GM23338 (cell line): ENCODE measurements at regions not wholly inside any gene's neighbourhood (a gene's known extent, or its start where the extent isn't known, plus 50 kb on each side); places are given as distances from the start of the nearest gene placed in this dataset.

Source experiments
- ATAC-seq: fragments of 200-7000 bp; cut with Tn5 transposase; 3 replicates; pipeline ENCODE4 v1.9.1; 2020
- DNase-seq: peaks from one replicate; pipeline ENCODE4 v3.0.0-alpha.2; 2015; ENCODE audit warnings: low spot score
- H2AFZ ChIP-seq: fragments of 200-600 bp; sonication (generic); 2 replicates; pipeline ENCODE4 v1.8.0; 2016; ENCODE audit warnings: antibody characterized with exemption, mild to moderate bottlenecking, moderate library complexity
- H3F3A ChIP-seq: fragments of 200-600 bp; sonication (generic); replicated peaks from 2 replicates; pipeline ENCODE4 v1.8.0; 2017; ENCODE audit warnings: antibody characterized with exemption, mixed run types, low read depth
- H3K27ac ChIP-seq: fragments of 200-600 bp; sonication (generic); 2 replicates; pipeline ENCODE4 v1.6.1; 2016; ENCODE audit warnings: low read depth
- H3K27me3 ChIP-seq: fragments of 200-600 bp; sonication (generic); 2 replicates; pipeline ENCODE4 v1.8.0; 2016; ENCODE audit warnings: mild to moderate bottlenecking, mixed run types, moderate library complexity; ENCODE audit not compliant: insufficient read depth
- H3K36me3 ChIP-seq: fragments of 200-600 bp; sonication (generic); 2 replicates; pipeline ENCODE4 v1.8.0; 2016; ENCODE audit warnings: mild to moderate bottlenecking; ENCODE audit not compliant: insufficient read depth
- H3K4me1 ChIP-seq: fragments of 200-600 bp; sonication (generic); 2 replicates; pipeline ENCODE4 v1.8.0; 2016; ENCODE audit warnings: mild to moderate bottlenecking, moderate library complexity; ENCODE audit not compliant: insufficient read depth
- H3K4me2 ChIP-seq: fragments of 200-600 bp; sonication (generic); 2 replicates; pipeline ENCODE4 v1.7.1; 2017; ENCODE audit warnings: mixed run types
- H3K4me3 ChIP-seq: fragments of 200-600 bp; sonication (generic); 2 replicates; pipeline ENCODE4 v1.6.1; 2016; ENCODE audit warnings: mixed run types
- H3K79me2 ChIP-seq: fragments of 200-600 bp; sonication (generic); replicated peaks from 2 replicates; pipeline ENCODE4 v1.8.0; 2017; ENCODE audit warnings: mild to moderate bottlenecking; ENCODE audit not compliant: insufficient read depth
- H3K9me2 ChIP-seq: fragments of 200-600 bp; sonication (generic); 2 replicates; pipeline ENCODE4 v1.8.0; 2017; ENCODE audit not compliant: insufficient read depth
- H4K20me1 ChIP-seq: fragments of 200-600 bp; sonication (generic); replicated peaks from 2 replicates; pipeline ENCODE4 v1.8.0; 2017; ENCODE audit warnings: mild to moderate bottlenecking; ENCODE audit not compliant: insufficient read depth
- H3K27ac Mint-ChIP-seq: 2 replicates; pipeline ENCODE4 v1.8.0; 2020; ENCODE audit warnings: inconsistent platforms, mild to moderate bottlenecking, moderate library complexity, mixed read lengths
- H3K27me3 Mint-ChIP-seq: 3 replicates; pipeline ENCODE4 v1.8.0; 2022; ENCODE audit warnings: low read depth, mild to moderate bottlenecking, moderate library complexity, mixed read lengths, inconsistent platforms; ENCODE audit not compliant: insufficient read depth, poor library complexity
- H3K36me3 Mint-ChIP-seq: 3 replicates; pipeline ENCODE4 v1.8.0; 2021; ENCODE audit warnings: low read depth, mild to moderate bottlenecking, inconsistent platforms, moderate library complexity, mixed read lengths
- H3K4me1 Mint-ChIP-seq: 3 replicates; pipeline ENCODE4 v1.8.0; 2020; ENCODE audit warnings: mild to moderate bottlenecking, inconsistent platforms, mixed read lengths
- H3K4me3 Mint-ChIP-seq: 3 replicates; pipeline ENCODE4 v1.8.0; 2021; ENCODE audit warnings: moderate library complexity, mild to moderate bottlenecking, inconsistent platforms, mixed read lengths
- H3K9me3 Mint-ChIP-seq: 3 replicates; pipeline ENCODE4 v1.8.0; 2020; ENCODE audit warnings: moderate library complexity, mild to moderate bottlenecking, inconsistent platforms, mixed read lengths
- CREB1 ChIP-seq: fragments of 250-450 bp; sonication (Bioruptor Pico); IDR thresholded peaks from 2 replicates; pipeline ENCODE4 v1.5.0; 2020; ENCODE audit warnings: low read depth, mild to moderate bottlenecking, moderate library complexity
- CTCF ChIP-seq, 2 experiments: fragments of 200-600 bp in 1 of 2; sonication (generic) in 1 of 2; conservative IDR thresholded peaks; 2 replicates each; pipeline versions ENCODE4 v1.5.1 to v1.6.1; 2016 to 2017; ENCODE audit warnings: antibody characterized with exemption in 2 of 2, low read depth in 2 of 2, mild to moderate bottlenecking in 2 of 2, moderate library complexity in 1 of 2
- EZH2 ChIP-seq: fragments of 200-600 bp; sonication (generic); IDR thresholded peaks from one replicate; pipeline ENCODE4 v1.8.0; 2017; ENCODE audit warnings: antibody characterized with exemption, mild to moderate bottlenecking, low read depth; ENCODE audit not compliant: unreplicated experiment
- EZH2phosphoT487 ChIP-seq: fragments of 200-600 bp; sonication (generic); IDR thresholded peaks from one replicate; pipeline ENCODE4 v1.8.1; 2018; ENCODE audit warnings: antibody characterized with exemption; ENCODE audit not compliant: unreplicated experiment
- JUNB ChIP-seq: IDR thresholded peaks from one replicate; pipeline ENCODE4 v1.6.1; 2016; ENCODE audit warnings: antibody characterized with exemption; ENCODE audit not compliant: unreplicated experiment
- NANOG ChIP-seq: IDR thresholded peaks from 2 replicates; pipeline ENCODE4 v1.6.1; 2016; ENCODE audit warnings: antibody characterized with exemption, borderline replicate concordance
- POLR2AphosphoS5 ChIP-seq: IDR thresholded peaks from 2 replicates; pipeline ENCODE4 v1.6.1; 2016; ENCODE audit warnings: antibody characterized with exemption, low read depth
- REST ChIP-seq: IDR thresholded peaks from one replicate; pipeline ENCODE4 v1.6.1; 2018; ENCODE audit warnings: antibody characterized with exemption; ENCODE audit not compliant: unreplicated experiment
- STAT1 ChIP-seq: IDR thresholded peaks from one replicate; pipeline ENCODE4 v1.6.1; 2016; ENCODE audit warnings: antibody characterized with exemption; ENCODE audit not compliant: unreplicated experiment
- ZNF114 ChIP-seq: fragments of 250-450 bp; sonication (Bioruptor Pico); IDR thresholded peaks from 2 replicates; pipeline ENCODE4 v1.5.0; 2020; ENCODE audit warnings: mild to moderate bottlenecking, moderate library complexity
- ZNF331 ChIP-seq: fragments of 250-450 bp; sonication (Bioruptor Pico); IDR thresholded peaks from 2 replicates; pipeline ENCODE4 v1.5.0; 2020; ENCODE audit warnings: low read depth, mild to moderate bottlenecking, moderate library complexity
- ZNF462 ChIP-seq: fragments of 250-450 bp; sonication (Bioruptor Pico); IDR thresholded peaks from 2 replicates; pipeline ENCODE4 v1.5.0; 2020; ENCODE audit warnings: mild to moderate bottlenecking, moderate library complexity
- TF ChIP-seq, protein P1 (sequence below): IDR thresholded peaks from 2 replicates; pipeline ENCODE4 v1.6.1; 2016; ENCODE audit warnings: antibody characterized with exemption

- no peaks in the 10 kb centered on the region for H3K27me3 ChIP-seq
- Mint-ChIP-seq H3K4me3 (no peak overlapping the region), H3K36me3 (no peaks in the 10 kb centered on the region; the same call in 1 of the 3 replicates), H3K27ac (no peak overlapping the region), H3K9me3 (peaks cover 8% of the 10 kb centered on the region; the same call in 2 of the 3 replicates), H3K27me3 (no peaks in the 10 kb centered on the region), H3K4me1 (no peaks in the 10 kb centered on the region)
- DNase-seq (no peak), ATAC-seq (no peak)
- no peaks in the 10 kb centered on the region; the same call in 1 of the 2 replicates for H3K36me3 ChIP-seq
- no peak overlapping the region for H3K4me2 ChIP-seq
- no peak overlapping the region for H3K4me3 ChIP-seq
- H2AFZ ChIP-seq, result no peak overlapping the region
- no peak for TF ChIP-seq ZNF114
- no peak for TF ChIP-seq REST
- TF ChIP-seq POLR2AphosphoS5, result no peak
- TF ChIP-seq JUNB, result no peak
- no peak for TF ChIP-seq ZNF462 (CRISPR knock-in tag)
- no peak for TF ChIP-seq EZH2
- no peak for TF ChIP-seq NANOG
- TF ChIP-seq CREB1 (CRISPR knock-in tag), result no peak
- TF ChIP-seq, protein P1, sequence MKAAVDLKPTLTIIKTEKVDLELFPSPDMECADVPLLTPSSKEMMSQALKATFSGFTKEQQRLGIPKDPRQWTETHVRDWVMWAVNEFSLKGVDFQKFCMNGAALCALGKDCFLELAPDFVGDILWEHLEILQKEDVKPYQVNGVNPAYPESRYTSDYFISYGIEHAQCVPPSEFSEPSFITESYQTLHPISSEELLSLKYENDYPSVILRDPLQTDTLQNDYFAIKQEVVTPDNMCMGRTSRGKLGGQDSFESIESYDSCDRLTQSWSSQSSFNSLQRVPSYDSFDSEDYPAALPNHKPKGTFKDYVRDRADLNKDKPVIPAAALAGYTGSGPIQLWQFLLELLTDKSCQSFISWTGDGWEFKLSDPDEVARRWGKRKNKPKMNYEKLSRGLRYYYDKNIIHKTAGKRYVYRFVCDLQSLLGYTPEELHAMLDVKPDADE, result no peak
- TF ChIP-seq CTCF (conservative IDR thresholded peaks at IDR 0.05; ENCODE audit: low read depth in 2 of 2), result no peak
- no peak for TF ChIP-seq EZH2phosphoT487
- no peak for TF ChIP-seq ZNF331 (CRISPR knock-in tag)
- no peak for TF ChIP-seq STAT1
- H4K20me1 ChIP-seq, result no peaks in the 10 kb centered on the region
- H3K79me2 ChIP-seq, result no peaks in the 10 kb centered on the region
- H3K9me2 ChIP-seq, result no peaks in the 10 kb centered on the region
- H3K4me1 ChIP-seq, result no peaks in the 10 kb centered on the region
- H3K27ac ChIP-seq, result no peak overlapping the region
- H3F3A ChIP-seq, result no peaks in the 10 kb centered on the region
Measured at GRCh38 chr2:153557211-153557610, 78.6 kb upstream of the RPRM start.
